NK-92 treated with Interleukin-12 subunit alpha and Interleukin-12 subunit beta, amount 100 ng/mL, for 24 hours (cell line): ENCODE measurements at regions not wholly inside any gene's neighbourhood (a gene's known extent, or its start where the extent isn't known, plus 50 kb on each side); places are given as distances from the start of the nearest gene placed in this dataset.

ENCODE experiments used
- DNase-seq: peaks from one replicate; lab custom pipeline; 2025; lab: John Stamatoyannopoulos, UW

DNA sequence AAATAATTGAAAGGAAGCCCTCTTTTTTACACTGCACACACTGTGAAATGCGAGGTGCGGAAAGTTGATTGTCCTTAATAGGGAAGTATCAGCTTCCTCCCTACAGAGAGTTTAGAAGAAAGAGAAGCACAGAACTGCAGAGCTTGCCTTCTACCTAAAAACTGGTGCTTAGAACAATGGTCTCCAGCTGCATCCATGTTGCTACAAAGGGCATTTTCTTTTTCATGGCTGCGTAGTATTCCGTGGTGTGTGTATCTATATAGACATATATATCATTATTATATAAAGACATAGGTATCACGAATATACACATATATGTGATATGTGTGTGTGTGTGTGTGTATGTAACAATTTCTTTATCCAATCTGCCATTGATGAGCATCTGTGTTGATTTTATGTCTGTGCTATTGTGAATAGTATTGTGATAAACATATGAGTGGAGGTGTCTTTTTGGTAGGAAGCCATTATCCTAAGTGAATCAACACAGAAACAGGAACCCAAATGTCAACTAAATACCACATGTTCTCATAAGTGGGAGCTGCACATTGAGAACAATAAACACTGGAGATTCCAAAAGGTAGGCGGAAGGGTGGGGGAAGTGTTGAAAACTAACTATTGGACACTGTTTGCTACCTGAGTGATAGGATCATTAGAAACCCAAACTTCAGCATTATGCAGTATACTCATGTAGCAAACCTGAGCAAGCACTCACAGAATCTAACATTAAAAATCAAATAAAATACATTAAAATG is 290.0 kb upstream of the RUNX1 start:
- DNase-seq: no peak

DNA sequence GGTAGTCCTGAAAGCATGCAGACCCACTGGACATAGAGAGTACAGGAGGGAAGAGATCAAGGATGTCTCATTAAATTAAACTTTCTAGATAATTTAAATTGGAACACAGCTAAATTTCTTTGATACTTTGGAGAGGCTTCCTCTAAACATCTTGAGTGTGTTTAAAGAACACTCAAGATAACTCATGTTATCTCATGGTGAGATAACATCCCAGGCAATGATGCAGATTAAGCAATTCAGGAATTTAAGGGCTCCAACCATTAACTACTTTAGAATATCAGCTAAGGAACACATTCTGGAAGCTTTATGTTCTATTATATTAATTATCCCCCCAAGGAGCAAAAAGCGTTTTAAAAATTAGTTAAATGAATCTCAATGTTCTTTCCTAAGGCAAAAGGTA is 289.2 kb upstream of the RUNX1 start:
- no peak for DNase-seq

DNA sequence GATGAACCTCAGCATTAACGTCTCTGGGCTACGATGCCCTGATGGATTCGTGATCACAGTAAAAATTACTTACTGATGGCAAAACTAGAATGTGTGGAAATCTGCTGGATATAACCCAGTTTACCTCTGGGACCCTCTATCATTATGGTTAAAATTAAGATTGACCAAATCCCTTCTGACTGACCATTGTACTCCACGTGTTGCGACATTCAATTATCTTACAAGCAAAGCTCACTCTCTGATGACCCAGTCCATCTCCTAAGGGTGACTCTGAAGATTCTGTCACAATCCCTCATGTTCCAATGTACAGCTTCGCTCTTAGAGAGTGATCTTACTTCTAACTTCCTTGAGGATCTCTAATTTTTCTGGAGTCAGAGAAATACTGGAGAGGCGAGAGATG is 288.5 kb upstream of the RUNX1 start:
- no peak for DNase-seq

DNA sequence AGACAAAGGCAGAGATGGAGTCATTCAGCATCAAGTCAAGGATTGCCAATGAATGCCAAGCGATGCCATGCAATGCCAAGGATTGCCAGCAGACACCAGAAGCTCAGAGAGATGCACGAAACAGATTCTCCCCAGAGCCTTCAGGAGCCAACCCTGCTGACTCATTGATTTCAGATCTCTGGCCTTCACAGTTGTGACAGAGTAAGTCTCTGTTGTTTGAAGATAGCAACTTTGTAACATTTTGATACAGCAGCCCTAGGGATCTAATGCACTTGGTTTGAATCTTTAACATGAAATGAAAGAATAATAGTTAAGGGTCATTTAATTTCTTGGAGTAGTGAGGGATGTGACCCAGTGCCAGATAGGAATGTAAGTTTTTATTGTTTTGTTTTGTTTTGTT is 287.4 kb upstream of the RUNX1 start:
- DNase-seq: no peak

DNA sequence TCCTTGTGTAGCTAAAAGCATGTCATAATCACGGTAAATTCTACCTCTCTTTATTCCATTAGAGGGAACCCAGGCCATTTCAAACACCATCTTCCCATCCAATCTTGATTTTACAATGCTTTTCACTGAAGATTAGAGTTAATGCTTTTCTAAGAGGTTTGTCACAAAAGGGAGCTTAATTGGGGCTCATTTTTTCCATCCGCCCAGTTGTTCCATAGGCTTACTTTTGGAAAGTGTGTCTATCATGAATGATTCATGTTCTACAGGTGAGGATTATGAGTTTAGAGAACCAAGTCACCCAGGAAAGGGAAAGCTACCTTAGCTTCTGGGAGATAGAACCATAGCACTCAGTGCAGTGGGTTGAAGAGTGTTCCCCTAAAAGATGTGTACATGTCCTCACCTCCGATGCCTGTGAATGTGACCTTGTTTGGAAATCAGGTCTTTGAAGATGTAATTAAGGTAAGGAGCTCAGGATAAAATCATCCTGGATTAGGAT is 286.9 kb upstream of the RUNX1 start:
- DNase-seq: no peak

DNA sequence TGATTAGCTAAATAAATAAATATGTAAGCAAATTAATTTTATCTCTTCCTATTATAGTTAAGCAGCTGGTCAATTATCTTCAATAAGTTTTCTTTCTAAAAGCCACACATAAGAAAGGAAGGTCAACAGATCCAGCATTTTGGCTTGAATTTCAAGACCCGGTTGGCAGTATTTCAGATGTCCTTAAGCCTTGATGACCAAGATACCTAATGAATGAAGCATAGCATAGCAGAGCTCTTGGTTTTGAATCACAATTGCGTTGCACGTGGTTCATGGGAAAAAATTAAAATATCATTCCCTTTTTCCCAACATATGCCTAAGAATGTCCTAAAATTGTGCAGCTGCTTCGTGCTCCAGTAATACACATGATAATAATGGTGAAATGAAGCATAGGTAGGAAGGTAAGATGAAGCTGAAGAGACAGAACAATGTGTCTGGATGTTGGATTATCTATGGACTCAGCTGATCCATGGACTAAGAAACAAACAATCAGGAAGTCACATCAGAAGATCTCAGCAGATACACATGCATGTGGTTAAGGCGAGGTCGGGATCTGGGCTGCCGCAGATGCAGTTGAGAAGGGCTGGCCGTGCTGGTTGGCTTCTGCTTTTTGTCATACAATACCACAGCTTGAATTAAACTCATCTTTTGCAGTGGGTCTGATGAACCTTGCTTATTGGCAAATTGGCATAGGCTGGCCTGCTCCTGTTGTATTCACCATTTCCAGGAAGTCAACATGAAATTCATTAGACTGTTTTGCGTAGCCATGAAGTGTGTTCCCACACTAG is 284.9 kb upstream of the RUNX1 start:
- DNase-seq: no peak

DNA sequence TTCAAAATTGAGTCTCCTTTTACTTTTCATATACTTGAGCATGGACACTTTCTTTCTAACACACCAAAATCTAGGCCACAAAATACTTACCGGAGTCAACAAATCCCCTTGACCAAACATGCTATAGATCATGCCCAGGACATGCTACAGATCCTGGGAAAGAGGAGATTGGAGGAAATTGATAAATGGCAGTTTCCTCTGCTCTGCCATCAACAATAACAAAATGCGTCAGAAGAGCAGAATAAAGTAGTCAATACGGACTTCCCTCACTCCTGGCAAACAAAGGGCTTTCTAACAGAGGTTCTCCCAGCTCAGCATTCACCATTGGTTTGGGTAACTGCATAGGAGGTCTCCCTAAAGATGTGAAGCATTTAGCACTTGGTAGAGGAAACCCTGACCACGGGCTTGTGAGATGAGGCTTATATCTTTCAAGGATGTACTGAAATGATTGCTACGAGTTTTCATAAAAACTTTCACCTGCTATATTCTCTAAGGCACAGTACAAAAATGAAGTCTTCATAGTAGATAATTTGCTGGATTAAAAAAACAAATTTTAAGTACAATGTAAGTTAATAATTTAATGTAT is 283.8 kb upstream of the RUNX1 start:
- no peak for DNase-seq

DNA sequence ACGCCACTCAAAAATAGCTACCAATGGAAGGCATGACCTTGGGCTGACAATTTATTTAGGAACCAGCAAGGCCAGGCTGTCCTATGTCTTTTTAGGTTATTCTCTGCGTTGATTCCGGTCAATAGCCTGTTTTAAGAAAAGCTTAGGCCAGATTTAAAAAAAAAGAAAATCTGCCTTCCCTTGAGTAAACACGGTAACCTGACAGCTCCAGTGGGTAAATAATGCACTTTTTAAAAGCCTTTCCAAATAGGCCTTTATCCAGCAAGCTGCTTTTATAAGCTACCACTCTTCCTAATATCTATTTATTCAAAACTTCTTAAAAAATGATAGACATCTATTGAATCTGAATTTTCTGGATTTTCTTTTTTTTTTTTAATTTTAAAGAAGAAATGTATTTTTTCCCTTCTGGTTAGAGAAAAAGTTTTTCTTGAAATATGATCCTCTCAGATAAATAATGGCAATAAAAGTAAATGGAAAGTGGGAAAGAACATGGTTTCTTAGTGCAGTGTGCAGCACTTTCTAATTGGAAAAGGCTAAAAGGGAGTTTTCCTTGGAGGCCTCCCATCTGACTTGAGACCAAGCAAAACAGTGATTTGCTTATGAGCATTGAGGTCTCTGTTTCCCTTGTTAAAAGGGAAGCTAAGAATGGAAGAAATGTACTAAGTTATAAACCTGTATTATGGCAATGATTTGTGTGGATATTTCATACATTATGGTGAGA is 281.0 kb upstream of the RUNX1 start:
- no peak for DNase-seq

DNA sequence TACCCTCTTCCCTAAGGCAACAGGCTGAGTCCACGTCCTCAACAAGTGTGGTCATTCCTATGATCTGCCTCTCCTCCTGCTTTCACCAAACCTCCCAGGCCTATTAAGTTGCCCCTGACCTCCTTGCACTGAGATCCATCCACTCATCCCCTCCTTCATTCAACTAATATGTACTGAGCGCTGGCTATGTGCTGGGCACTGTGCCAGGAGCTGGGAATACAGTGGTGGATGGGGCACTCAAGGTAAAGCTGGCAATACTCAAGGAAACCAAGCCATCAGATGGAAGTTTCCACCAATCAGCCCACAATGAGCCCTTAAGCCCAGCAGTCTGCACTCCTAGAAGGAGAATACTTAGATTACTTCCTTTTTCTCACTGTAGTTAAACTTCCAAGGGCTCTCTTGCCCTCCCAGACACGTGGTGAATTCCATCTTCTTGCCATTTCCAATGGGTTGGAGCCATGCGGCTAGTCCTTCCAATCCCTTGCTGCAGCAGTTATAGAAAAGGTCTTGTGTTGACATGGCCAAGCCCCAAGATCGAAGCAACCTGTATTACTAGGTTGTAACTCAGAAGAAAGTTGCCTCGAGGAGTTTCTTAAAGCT is 279.9 kb upstream of the RUNX1 start:
- no peak for DNase-seq

DNA sequence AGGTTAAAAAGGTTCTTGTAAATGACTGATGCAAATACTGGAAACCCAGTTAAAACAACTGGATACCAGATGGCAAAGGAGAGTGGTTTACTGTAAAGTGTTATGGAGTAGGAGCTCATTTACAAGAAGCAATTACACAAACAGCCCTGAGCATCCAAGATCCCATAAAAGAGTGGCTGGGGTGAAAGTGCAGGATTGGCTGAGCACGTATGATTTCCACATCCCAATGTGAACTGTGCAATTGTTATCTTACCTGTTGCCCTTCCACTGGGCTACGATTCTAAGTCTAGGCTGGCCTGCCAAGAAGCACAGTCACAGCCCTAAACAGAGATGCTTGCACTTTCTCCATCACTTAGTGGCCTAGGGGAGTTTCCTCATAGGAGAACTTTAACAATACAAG is 277.6 kb upstream of the RUNX1 start:
- DNase-seq: no peak

DNA sequence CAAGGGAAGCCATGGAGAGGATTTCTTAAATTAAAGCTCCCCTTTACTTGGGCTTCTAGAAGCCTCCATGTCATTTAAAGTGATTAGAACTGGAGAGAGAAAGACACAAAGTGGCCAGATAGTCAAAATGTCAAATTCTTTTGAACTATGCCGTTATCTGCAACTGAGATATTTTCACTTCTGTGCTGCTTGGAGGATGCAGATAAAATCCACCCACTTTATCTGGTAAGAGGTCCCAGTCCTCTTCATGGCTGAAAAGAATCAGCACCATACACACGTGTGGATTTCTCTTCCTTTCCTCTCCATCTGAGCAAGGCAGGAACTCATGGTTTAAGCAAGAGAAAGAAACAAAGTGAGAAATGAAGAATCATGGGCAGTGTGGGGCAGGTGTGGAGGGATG is 276.9 kb upstream of the RUNX1 start:
- no peak for DNase-seq

DNA sequence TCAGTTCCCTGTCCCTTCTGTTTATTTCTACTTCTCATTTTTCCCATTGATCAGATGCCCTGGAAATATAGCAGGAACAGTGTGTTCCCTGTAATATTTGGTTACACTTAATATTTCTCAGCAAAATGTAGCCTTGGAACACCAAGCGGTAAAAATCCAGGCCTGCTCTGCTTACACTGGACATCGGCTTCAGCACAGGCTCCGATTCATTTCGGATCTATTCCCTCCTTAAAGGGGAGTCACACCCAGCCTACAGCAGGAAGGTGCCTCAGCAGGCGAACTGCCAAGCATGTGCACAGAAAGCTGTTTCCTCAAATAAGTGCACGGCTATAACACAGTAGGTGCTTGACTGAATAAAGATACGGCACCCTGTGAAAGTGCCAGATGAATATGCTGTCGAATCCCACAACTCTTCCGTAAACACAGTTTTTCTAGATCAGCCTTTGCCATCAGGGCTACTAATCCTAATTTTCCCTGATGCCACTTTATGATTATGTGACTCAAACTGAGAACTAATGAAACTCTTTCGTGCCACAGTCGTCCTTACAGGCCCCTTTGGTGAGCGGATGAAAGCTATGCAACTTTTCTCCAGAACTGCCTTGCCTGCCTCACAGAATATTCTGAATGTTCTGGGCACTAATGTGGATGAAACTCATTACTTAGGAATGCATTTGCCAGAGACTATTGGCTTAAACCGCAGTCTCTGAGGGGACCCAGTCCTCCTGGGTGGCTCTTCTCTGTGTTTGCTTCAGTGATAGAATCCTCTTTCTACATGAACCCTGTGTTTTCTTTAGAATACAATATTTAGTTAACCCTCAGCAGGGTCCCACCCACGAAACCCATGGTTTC is 275.5 kb upstream of the RUNX1 start:
- no peak for DNase-seq

DNA sequence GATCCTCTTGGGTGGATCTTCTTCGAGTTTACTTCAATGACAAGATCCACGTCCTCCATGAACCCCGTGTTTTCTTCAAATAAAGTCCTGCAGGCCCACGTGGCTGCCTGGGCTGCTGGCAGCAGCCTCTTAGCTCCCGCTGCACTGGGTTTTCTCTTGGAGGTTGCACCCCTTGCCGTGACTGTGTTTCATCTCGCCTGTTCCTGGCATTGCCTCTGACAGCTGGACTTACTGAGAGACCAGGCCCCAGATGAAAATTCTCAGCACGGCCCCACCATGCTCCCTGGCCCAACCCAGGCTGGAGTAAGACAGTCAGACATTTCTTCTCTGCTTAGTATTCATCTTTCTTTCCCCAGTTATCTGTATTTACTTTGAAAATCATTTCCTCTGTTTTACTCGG is 274.8 kb upstream of the RUNX1 start:
- DNase-seq: no peak

DNA sequence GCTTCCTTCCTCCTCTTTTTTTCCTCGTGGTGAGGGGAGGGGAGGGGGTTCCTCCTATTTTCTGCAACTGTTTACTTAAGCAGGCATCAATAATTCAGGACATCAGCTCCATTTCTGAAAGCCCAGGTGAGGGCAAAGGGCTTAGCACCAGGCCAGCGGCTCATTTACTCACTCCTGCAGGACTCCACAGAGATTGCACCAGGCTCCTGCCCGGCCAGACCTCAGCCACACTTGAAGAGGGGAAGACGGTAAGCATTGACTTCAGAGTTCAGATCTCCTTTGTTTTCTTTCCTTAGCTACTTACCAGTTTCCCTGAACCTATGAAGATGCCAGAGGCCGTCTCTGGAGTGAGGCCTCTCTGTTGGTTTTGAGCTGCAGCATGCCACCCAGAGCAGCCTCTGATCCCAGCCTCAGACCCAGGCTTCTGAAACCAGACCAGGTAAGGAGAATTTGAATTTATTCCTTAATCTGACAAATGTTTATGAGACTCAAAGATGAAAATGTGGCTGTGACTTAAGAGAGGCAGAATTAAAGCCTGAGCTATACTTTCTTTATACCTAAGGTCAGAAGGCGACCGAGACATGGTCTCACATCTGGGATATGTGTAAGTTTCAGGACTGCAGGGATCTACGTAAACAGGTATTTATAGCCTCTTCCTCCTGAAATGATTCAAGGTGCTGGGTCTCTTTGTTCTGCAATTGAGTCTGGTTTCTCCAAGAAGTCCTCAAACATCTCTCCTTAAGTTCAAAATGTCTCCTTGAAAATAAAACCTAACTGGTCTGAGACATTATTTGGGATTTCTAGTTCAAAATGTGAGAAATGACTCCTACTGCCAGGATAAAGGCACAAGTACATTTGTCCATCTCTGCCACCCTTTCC is 272.5 kb upstream of the RUNX1 start:
- no peak for DNase-seq

DNA sequence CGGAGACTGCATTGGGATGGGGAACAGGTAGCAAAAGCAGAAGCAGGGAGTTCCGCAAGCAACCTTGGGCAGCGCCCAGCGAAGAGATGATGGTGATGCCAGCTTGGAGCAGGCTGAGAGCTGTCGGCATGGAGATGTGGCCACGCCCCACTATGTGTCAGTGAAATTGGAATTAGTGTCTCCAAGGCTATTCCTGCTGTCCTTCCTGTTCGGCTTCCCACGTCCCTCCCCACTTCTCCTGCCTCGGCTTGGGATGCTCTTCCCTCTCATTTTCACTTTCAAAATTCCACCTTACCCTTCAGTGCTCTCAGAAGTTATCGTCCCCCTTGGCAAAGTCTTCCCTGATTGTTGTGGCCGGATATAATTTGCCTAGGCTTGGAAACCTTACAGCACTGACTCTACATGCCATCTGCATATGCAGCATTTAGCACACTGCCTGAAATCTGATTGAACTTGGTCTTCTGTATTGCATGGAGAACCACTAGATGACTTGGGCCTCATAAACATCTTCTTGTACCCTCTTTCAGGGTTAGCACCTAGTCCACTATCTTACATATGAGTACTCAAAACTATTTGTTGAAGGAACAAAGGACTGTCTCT is 270.7 kb upstream of the RUNX1 start:
- no peak for DNase-seq

DNA sequence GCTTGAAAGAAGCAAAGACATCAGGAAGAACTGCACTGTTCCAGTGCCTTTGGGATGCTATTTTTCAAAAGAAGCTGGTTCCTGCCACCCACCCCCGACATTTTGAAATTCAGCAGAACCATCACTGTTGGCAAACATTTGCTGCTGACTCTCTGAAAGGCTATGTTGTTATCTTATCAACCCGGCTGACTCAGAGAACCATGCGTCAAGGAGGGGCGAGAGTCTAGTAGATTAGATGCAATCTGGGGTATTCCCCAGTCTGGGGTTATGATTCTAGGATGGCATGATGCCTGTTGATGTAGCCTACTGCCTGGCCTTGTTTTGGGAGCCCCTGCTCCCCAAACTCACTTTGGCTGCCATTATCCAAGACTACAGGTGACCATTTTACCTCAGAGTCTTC is 267.8 kb upstream of the RUNX1 start:
- DNase-seq: no peak

DNA sequence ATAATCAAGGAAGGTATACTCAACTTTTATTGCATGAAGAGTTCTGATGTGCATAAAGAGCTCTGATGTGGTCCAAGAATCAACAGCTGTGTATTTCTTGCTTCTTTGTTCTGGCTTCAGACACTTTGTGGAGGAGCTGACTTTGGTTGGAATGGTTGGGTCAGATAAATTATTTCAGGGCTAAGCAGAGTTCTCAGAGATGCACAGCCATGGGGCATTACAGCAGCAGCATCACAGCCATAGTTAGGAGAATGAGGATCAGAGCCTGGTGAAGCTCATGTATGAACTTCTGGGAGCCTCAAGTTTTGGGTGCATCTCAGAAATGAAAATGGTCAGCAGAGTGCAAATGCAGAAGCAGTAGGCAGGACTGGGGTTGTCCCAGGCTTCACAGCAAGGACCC is 267.4 kb upstream of the RUNX1 start:
- DNase-seq: no peak

DNA sequence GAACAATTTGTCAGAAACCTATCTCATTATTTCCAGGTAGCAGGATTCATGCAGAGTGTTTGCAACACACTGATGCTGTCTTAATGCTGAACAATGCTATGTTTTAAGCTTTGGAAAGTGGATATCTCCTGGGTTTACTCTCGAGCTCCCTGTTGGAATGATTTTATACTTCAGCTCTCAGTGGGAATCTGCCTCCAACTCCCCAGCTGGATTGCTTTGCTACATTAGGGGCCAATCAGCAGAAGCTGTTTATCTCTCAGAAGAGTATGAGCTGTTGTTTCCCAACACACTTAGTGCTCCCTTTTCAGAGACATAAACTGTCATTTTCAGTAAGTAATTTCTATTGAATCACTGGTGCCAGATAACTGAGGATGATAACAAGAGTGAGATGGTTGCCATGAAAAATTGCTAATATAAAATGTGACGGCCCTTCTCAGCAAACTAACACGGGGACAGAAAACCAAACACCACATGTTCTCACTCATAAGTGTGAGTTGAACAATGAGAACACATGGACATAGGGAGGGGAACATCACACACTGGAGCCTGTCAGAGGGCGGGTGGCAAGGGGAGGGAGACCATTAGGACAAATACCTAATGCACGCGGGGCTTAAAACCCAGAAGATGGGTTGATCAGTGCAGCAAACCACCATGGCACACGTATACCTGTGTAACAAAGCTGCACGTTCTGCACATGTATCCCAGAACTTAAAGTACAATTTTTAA is 265.9 kb upstream of the RUNX1 start:
- DNase-seq: no peak

DNA sequence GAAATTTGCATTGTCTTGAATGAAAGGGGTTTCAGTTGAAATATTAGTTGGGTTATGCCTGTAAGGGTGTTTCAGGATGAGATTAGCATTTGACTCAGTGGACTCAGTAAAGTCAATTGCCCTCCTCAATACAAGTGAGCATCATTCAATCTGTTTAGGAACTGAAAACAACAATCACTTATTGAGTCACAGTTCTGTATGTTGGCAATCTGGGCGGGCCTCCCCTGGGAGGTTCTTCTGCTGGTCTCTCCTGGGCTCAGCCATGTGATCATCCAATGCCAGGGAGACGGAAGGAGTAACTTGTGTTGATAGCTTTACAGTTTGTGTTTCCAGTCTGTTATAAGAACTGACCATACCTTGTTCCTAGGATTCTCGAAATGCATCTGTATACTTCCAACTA is 262.9 kb upstream of the RUNX1 start:
- no peak for DNase-seq
